ENCODE measurements at regions not wholly inside any gene's neighbourhood (a gene's known extent, or its start where the extent isn't known, plus 50 kb on each side); places are given as distances from the start of the nearest gene placed in this dataset.

DNA sequence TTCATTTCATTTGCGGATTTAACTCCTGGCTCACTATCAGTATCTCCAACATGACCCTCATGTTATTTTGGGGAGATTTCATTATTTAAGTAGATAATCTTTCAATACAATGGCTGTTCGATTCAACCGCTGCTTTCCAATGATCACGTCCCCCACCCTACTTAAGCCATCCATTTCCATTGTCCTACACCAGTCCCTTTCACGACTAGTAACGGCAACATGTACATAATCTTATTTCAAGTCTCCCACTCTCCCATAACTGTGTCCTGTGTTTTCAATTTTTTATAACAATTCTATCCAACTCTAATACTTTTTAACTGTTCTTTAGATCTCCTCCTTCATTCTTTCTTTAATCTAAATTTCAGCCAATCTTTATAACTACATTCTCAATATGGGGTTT, 890.8 kb upstream of the MAP3K7 start:
- TF ChIP-seq, protein P1, sequence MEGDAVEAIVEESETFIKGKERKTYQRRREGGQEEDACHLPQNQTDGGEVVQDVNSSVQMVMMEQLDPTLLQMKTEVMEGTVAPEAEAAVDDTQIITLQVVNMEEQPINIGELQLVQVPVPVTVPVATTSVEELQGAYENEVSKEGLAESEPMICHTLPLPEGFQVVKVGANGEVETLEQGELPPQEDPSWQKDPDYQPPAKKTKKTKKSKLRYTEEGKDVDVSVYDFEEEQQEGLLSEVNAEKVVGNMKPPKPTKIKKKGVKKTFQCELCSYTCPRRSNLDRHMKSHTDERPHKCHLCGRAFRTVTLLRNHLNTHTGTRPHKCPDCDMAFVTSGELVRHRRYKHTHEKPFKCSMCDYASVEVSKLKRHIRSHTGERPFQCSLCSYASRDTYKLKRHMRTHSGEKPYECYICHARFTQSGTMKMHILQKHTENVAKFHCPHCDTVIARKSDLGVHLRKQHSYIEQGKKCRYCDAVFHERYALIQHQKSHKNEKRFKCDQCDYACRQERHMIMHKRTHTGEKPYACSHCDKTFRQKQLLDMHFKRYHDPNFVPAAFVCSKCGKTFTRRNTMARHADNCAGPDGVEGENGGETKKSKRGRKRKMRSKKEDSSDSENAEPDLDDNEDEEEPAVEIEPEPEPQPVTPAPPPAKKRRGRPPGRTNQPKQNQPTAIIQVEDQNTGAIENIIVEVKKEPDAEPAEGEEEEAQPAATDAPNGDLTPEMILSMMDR (conservative IDR thresholded peaks at IDR 0.05; ENCODE audit: low read depth, low read length) = no peak
- TF ChIP-seq EZH2 (IDR thresholded peaks at IDR 0.05; ENCODE audit: low read length, unreplicated experiment) (no peak), EZH2phosphoT487 (IDR thresholded peaks at IDR 0.05; ENCODE audit: borderline replicate concordance, low read length) (no peak)

Data from PC-3 (cell line).